ENCODE measurements at regions not wholly inside any gene's neighbourhood (a gene's known extent, or its start where the extent isn't known, plus 50 kb on each side); places are given as distances from the start of the nearest gene placed in this dataset.

DNA sequence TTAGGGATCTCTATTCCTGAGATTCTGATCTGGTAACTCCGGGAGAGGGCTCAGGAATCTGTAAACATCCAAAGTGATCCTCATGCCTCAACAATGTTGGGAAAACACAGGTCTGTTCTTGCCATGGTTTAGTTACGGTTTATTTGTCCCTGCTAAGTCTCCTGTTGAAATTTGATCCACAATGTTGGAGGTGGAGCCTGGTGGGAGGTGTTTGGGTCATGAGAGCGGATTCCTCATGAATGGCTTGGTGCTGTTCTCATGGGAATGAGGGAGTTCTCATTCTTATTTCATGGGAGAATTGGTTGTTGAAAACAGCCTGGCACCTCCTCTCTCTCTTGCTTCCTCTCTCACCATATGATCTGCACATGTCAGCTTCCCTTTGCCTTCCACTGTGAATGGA, 608.6 kb upstream of the GOT2 start:
- H3K4me2 ChIP-seq (ENCODE audit: control insufficient read depth, insufficient read depth) = no peak overlapping the region
- ChIA-PET SMC1A (ENCODE audit: uncharacterized antibody, unreplicated experiment) (no interaction called here), CTCF (no interaction called here), POLR2A (no interaction called here), RAD21 (ENCODE audit: unreplicated experiment) (no interaction called here)
- no peaks in the 10 kb centered on the region for H3K4me1 ChIP-seq (ENCODE audit: control insufficient read depth, insufficient read depth, low read length)
- H3K27me3 ChIP-seq (replicated peaks in 1 of 2; ENCODE audit: control insufficient read depth in 2 of 2, insufficient read depth in 2 of 2, low read length in 1 of 2) = no peaks in the 10 kb centered on the region
- no peak for DNase-seq (ENCODE audit: low read depth, low spot score)
- no peak for FAIRE-seq
- intact Hi-C loops (cut with micrococcal nuclease; ENCODE audit: unreplicated experiment) = no loop called here
- H3K27ac ChIP-seq (ENCODE audit: control insufficient read depth, insufficient read depth) = no peak overlapping the region
- H3K9ac ChIP-seq (ENCODE audit: control insufficient read depth, insufficient read depth, low read length) = no peak overlapping the region
- in situ Hi-C loops (cut with MboI) = loop anchor here (10.0 kb wide), 1 partner anchor 58 kb away; no protein-coding TSS in a partner anchor
- WGBS (ENCODE audit: insufficient coverage, insufficient replicate concordance, low lambda C conversion rate, missing lambda C conversion rate) = 3% methylated on average over 3 of the region's 3 CpGs
- no peak overlapping the region for H2AFZ ChIP-seq (ENCODE audit: control insufficient read depth, low read depth, low read length)
- H3K36me3 ChIP-seq (ENCODE audit: control insufficient read depth in 2 of 2, insufficient read depth in 2 of 2, low read length in 1 of 2) = no peaks in the 10 kb centered on the region
- H3K9me3 ChIP-seq (replicated peaks; ENCODE audit: control insufficient read depth, insufficient read depth, low read length) = no peaks in the 10 kb centered on the region
- no peaks in the 10 kb centered on the region for H3K79me2 ChIP-seq (ENCODE audit: control insufficient read depth, insufficient read depth, low read length)
- ATAC-seq = no peak
- BruUV-seq (replicated peaks) = no TSS peak
- H4K20me1 ChIP-seq (ENCODE audit: control insufficient read depth, insufficient read depth) = no peaks in the 10 kb centered on the region
- H3K4me3 ChIP-seq = no peak overlapping the region
- TF ChIP-seq STAT1 (conservative IDR thresholded peaks at IDR 0.05) (no peak), SIX5 (IDR thresholded peaks at IDR 0.05; ENCODE audit: low read depth, low read length, severe bottlenecking) (no peak), ZNF592 (IDR thresholded peaks at IDR 0.05) (no peak), POLR2AphosphoS5 (IDR thresholded peaks at IDR 0.05; ENCODE audit: low read length) (no peak), NBN (IDR thresholded peaks at IDR 0.05) (no peak), NFIC (IDR thresholded peaks at IDR 0.05; ENCODE audit: low read depth, low read length) (no peak), MEF2A (IDR thresholded peaks at IDR 0.05; ENCODE audit: insufficient read depth, low read depth, low read length) (no peak), YBX1 (IDR thresholded peaks at IDR 0.05) (no peak), SP1 (IDR thresholded peaks at IDR 0.05; ENCODE audit: low read depth, low read length) (no peak), SRF (IDR thresholded peaks at IDR 0.05; ENCODE audit: low read depth in 2 of 2, low read length in 2 of 2) (no peak), ZNF622 (IDR thresholded peaks at IDR 0.05) (no peak), RB1 (IDR thresholded peaks at IDR 0.05; ENCODE audit: borderline replicate concordance) (no peak), KAT2A (conservative IDR thresholded peaks at IDR 0.05; ENCODE audit: control insufficient read depth, low read depth, low read length) (no peak), SMARCA5 (IDR thresholded peaks at IDR 0.05) (no peak), SUPT20H (IDR thresholded peaks at IDR 0.05; ENCODE audit: borderline replicate concordance, control insufficient read depth, low read depth, low read length) (no peak), MXI1 (IDR thresholded peaks at IDR 0.05; ENCODE audit: low read depth, low read length) (no peak), PRDM15 (CRISPR knock-in tag; IDR thresholded peaks at IDR 0.05) (no peak), NRF1 (conservative IDR thresholded peaks at IDR 0.05; ENCODE audit: low read depth, low read length) (no peak)
- TF ChIP-seq, protein P1, sequence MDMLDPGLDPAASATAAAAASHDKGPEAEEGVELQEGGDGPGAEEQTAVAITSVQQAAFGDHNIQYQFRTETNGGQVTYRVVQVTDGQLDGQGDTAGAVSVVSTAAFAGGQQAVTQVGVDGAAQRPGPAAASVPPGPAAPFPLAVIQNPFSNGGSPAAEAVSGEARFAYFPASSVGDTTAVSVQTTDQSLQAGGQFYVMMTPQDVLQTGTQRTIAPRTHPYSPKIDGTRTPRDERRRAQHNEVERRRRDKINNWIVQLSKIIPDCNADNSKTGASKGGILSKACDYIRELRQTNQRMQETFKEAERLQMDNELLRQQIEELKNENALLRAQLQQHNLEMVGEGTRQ (IDR thresholded peaks at IDR 0.05; ENCODE audit: borderline replicate concordance, low read depth, low read length) = no peak
